HG03066 (cell line): ENCODE measurements at regions not wholly inside any gene's neighbourhood (a gene's known extent, or its start where the extent isn't known, plus 50 kb on each side); places are given as distances from the start of the nearest gene placed in this dataset.
"Not testable (repeated sequence)": the region's sequence is repeated elsewhere in the genome, so short reads cannot be mapped to it uniquely, and the experiment has no call there.

ENCODE experiments used
- ATAC-seq: cut with Tn5 transposase; IDR thresholded peaks from one replicate; pipeline ENCODE4 v1.9.1; 2021; ENCODE audit warnings: low read depth; ENCODE audit not compliant: unreplicated experiment

GRCh38 chr13:73556128-73556527, 497.3 kb downstream of the KLF5 start:
- no peak for ATAC-seq

GRCh38 chr13:73551736-73552135, 492.9 kb downstream of the KLF5 start:
- ATAC-seq, result no peak

GRCh38 chr13:73549717-73550116, 490.9 kb downstream of the KLF5 start:
- no peak for ATAC-seq

- no peak for ATAC-seq
Measured at GRCh38 chr13:73548449-73548848, 489.6 kb downstream of the KLF5 start.

- ATAC-seq, result no peak
Measured at GRCh38 chr13:73547239-73547638, 488.4 kb downstream of the KLF5 start.

- no peak for ATAC-seq
Measured at GRCh38 chr13:73544175-73544574, 485.4 kb downstream of the KLF5 start.

GRCh38 chr13:73542446-73542845, 483.6 kb downstream of the KLF5 start:
- ATAC-seq, result no peak

- ATAC-seq, result no peak
Measured at GRCh38 chr13:73536865-73537264, 478.1 kb downstream of the KLF5 start.

GRCh38 chr13:73535341-73535740, 476.5 kb downstream of the KLF5 start:
- ATAC-seq, result no peak

GRCh38 chr13:73532987-73533510, 474.2 kb downstream of the KLF5 start:
- ATAC-seq, result no peak

- ATAC-seq, result no peak
Measured at GRCh38 chr13:73532582-73532981, 473.8 kb downstream of the KLF5 start.

- no peak for ATAC-seq
Measured at GRCh38 chr13:73531014-73531413, 472.2 kb downstream of the KLF5 start.

GRCh38 chr13:73522937-73523336, 464.1 kb downstream of the KLF5 start:
- ATAC-seq, result no peak

GRCh38 chr13:73521985-73522524, 463.2 kb downstream of the KLF5 start:
- no peak for ATAC-seq

- ATAC-seq, result no peak
Measured at GRCh38 chr13:73521290-73521624, 462.5 kb downstream of the KLF5 start.

- ATAC-seq, result no peak
Measured at GRCh38 chr13:73520566-73521289, 461.9 kb downstream of the KLF5 start.

- ATAC-seq, result not testable (repeated sequence)
Measured at GRCh38 chr13:73520135-73520534, 461.3 kb downstream of the KLF5 start.

- no peak for ATAC-seq
Measured at GRCh38 chr13:73519396-73520116, 460.8 kb downstream of the KLF5 start.

GRCh38 chr13:73517766-73518165, 459.0 kb downstream of the KLF5 start:
- ATAC-seq, result no peak

GRCh38 chr13:73516731-73517130, 457.9 kb downstream of the KLF5 start:
- ATAC-seq, result no peak

GRCh38 chr13:73514208-73514607, 455.4 kb downstream of the KLF5 start:
- no peak for ATAC-seq

- ATAC-seq, result no peak
Measured at GRCh38 chr13:73513751-73514150, 454.9 kb downstream of the KLF5 start.
